Naive thymus-derived CD4-positive, alpha-beta T cell (primary cell): ENCODE measurements at regions not wholly inside any gene's neighbourhood (a gene's known extent, or its start where the extent isn't known, plus 50 kb on each side); places are given as distances from the start of the nearest gene placed in this dataset.

ENCODE experiments used
- ATAC-seq: fragments of 150-1000 bp; cut with Tn5 transposase; 2 replicates; pipeline ENCODE4 v1.10.0; 2021; ENCODE audit warnings: mild to moderate bottlenecking, moderate library complexity
- CTCF ChIA-PET: fragments of 350-600 bp; sonication (Branson Sonifier 250); formaldehyde crosslinking; loops from one replicate; lab custom pipeline; 2021; ENCODE audit warnings: antibody characterized with exemption; lab: Charles Lee
- POLR2A ChIA-PET: fragments of 350-600 bp; sonication (Branson Sonifier 250); formaldehyde crosslinking; loops from one replicate; lab custom pipeline; 2021; ENCODE audit warnings: antibody characterized with exemption, inconsistent platforms; lab: Charles Lee
- DNase-seq, 9 donors: peaks; one replicate each; pipeline versions ENCODE4 v3.0.0 to v3.0.0-alpha.2; 2020 to 2022; ENCODE audit warnings: mixed read lengths in 1 of 9
- H3K27ac ChIP-seq: one replicate; pipeline ENCODE4 v1.7.0; 2013; ENCODE audit warnings: mild to moderate bottlenecking, low read depth, low read length, moderate library complexity
- H3K27me3 ChIP-seq, 2 donors: one replicate each; pipeline ENCODE4 v1.7.0; 2013; ENCODE audit warnings: low read length in 2 of 2, mild to moderate bottlenecking in 2 of 2, moderate library complexity in 2 of 2; ENCODE audit not compliant: control insufficient read depth in 2 of 2, insufficient read depth in 2 of 2
- H3K36me3 ChIP-seq, 3 experiments: 1 replicate in 2 of 3; 2 replicates in 1 of 3; pipeline ENCODE4 v1.7.0; 2013; ENCODE audit warnings: low read length in 3 of 3, mild to moderate bottlenecking in 3 of 3, moderate library complexity in 1 of 3; ENCODE audit not compliant: insufficient read depth in 3 of 3, control insufficient read depth in 2 of 3
- H3K4me1 ChIP-seq, 2 donors: one replicate each; pipeline ENCODE4 v1.7.0; 2013; ENCODE audit warnings: low read length in 2 of 2, mild to moderate bottlenecking in 2 of 2, moderate library complexity in 1 of 2; ENCODE audit not compliant: control insufficient read depth in 2 of 2, insufficient read depth in 2 of 2
- H3K4me3 ChIP-seq: 2 replicates; pipeline ENCODE4 v1.7.0; 2013; ENCODE audit warnings: mild to moderate bottlenecking, low read length
- H3K9me3 ChIP-seq, 3 experiments: 1 replicate in 2 of 3; 2 replicates in 1 of 3; pipeline ENCODE4 v1.7.0; 2013; ENCODE audit warnings: low read length in 3 of 3; ENCODE audit not compliant: control insufficient read depth in 2 of 3
- H3K27ac Mint-ChIP-seq, 9 donors: one replicate each; pipeline ENCODE4 v1.8.0; 2020 to 2022; ENCODE audit warnings: mixed read lengths in 9 of 9, mild to moderate bottlenecking in 8 of 9, moderate library complexity in 5 of 9, inconsistent platforms in 2 of 9
- H3K27me3 Mint-ChIP-seq, 5 donors: one replicate each; pipeline ENCODE4 v1.8.0; 2021 to 2022; ENCODE audit warnings: mixed read lengths in 5 of 5, mild to moderate bottlenecking in 1 of 5
- H3K36me3 Mint-ChIP-seq, 5 donors: one replicate each; pipeline ENCODE4 v1.8.0; 2020 to 2022; ENCODE audit warnings: mixed read lengths in 5 of 5, mild to moderate bottlenecking in 3 of 5, inconsistent platforms in 1 of 5
- H3K4me1 Mint-ChIP-seq, 7 donors: one replicate each; pipeline ENCODE4 v1.8.0; 2020 to 2022; ENCODE audit warnings: mixed read lengths in 7 of 7, mild to moderate bottlenecking in 3 of 7, inconsistent platforms in 1 of 7
- H3K4me3 Mint-ChIP-seq, 10 donors: one replicate each; pipeline ENCODE4 v1.8.0; 2020 to 2022; ENCODE audit warnings: mild to moderate bottlenecking in 10 of 10, mixed read lengths in 10 of 10, moderate library complexity in 6 of 10, inconsistent platforms in 2 of 10
- H3K9me3 Mint-ChIP-seq, 11 donors: one replicate each; pipeline ENCODE4 v1.8.0; 2020 to 2022; ENCODE audit warnings: mixed read lengths in 11 of 11, mild to moderate bottlenecking in 4 of 11, inconsistent platforms in 1 of 11, moderate library complexity in 1 of 11
- intact Hi-C, 2 donors: fragments of 100-400 bp; cut with micrococcal nuclease; formaldehyde crosslinking; loops; one replicate each; pipeline ENCODE4 v1.15.1; 2023

GRCh38 chr5:174217527-174217926 lies 172.0 kb downstream of the NSG2 start:
- Histone ChIP-seq H3K4me1 (no peaks in the 10 kb centered on the region), H3K9me3 (no peaks in the 10 kb centered on the region), H3K27me3 (no peaks in the 10 kb centered on the region), H3K27ac (no peak overlapping the region), H3K4me3 (no peak overlapping the region), H3K36me3 (no peaks in the 10 kb centered on the region)
- intact Hi-C loops = no loop called here
- H3K9me3 Mint-ChIP-seq = peaks cover 0 to 8% (median 0%) of the 10 kb centered on the region in 11 donors
- no peak overlapping the region for H3K4me3 Mint-ChIP-seq
- no peak overlapping the region for H3K27ac Mint-ChIP-seq
- peaks cover 0 to 19% (median 4%) of the 10 kb centered on the region in 5 donors for H3K27me3 Mint-ChIP-seq
- CTCF ChIA-PET = no interaction called here
- H3K36me3 Mint-ChIP-seq = peaks cover 0 to 3% (median 0%) of the 10 kb centered on the region in 5 donors
- no peak for ATAC-seq
- no peak for DNase-seq
- no peaks in the 10 kb centered on the region for H3K4me1 Mint-ChIP-seq
- POLR2A ChIA-PET = no interaction called here

- Mint-ChIP-seq H3K9me3 (peaks cover 0 to 8% (median 0%) of the 10 kb centered on the region in 11 donors), H3K27me3 (peaks cover 0 to 19% (median 4%) of the 10 kb centered on the region in 5 donors), H3K4me1 (no peaks in the 10 kb centered on the region), H3K36me3 (peaks cover 0 to 3% (median 0%) of the 10 kb centered on the region in 5 donors), H3K4me3 (no peak overlapping the region), H3K27ac (no peak overlapping the region)
- CTCF ChIA-PET = no interaction called here
- DNase-seq (no peak), ATAC-seq (no peak)
- Histone ChIP-seq H3K27ac (no peak overlapping the region), H3K36me3 (no peaks in the 10 kb centered on the region), H3K27me3 (no peaks in the 10 kb centered on the region), H3K4me1 (no peaks in the 10 kb centered on the region), H3K9me3 (no peaks in the 10 kb centered on the region), H3K4me3 (no peak overlapping the region)
- POLR2A ChIA-PET = no interaction called here
- intact Hi-C loops = no loop called here
Observed at GRCh38 chr5:174218162-174218561, 172.7 kb downstream of the NSG2 start.

GRCh38 chr5:174220417-174220816 lies 174.9 kb downstream of the NSG2 start:
- H3K4me1 ChIP-seq = no peaks in the 10 kb centered on the region
- Mint-ChIP-seq H3K27ac (no peak overlapping the region), H3K36me3 (peaks cover 0 to 3% (median 0%) of the 10 kb centered on the region in 5 donors), H3K9me3 (peaks cover 0 to 8% (median 0%) of the 10 kb centered on the region in 11 donors), H3K4me1 (no peaks in the 10 kb centered on the region), H3K27me3 (peaks cover 0 to 19% (median 9%) of the 10 kb centered on the region in 5 donors), H3K4me3 (no peak overlapping the region)
- no peaks in the 10 kb centered on the region for H3K9me3 ChIP-seq
- no peak for DNase-seq
- no peak for ATAC-seq
- H3K27me3 ChIP-seq = no peaks in the 10 kb centered on the region
- intact Hi-C loops = no loop called here
- no peaks in the 10 kb centered on the region for H3K36me3 ChIP-seq
- H3K27ac ChIP-seq = no peak overlapping the region
- POLR2A ChIA-PET = no interaction called here
- H3K4me3 ChIP-seq = no peak overlapping the region
- CTCF ChIA-PET = no interaction called here

DNA sequence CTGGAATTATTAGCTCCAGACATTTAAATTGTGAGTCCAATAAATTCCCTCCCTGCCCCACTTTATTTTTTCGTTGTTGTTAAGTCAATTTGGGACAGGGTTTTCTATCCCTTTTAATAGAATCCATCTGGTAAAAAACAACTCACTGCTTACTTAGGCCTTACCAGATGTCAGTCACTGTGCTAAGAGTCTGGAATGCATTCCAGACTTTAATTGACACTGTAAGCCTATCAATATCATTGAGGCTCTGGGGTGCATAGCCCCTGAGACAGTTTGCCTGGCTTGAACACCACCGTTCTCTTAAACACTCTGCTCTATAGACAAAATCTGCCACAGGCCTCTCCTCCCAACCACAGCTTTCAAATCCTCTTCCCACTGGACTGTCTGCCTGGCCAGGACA lies 175.9 kb downstream of the NSG2 start:
- Mint-ChIP-seq H3K4me1 (no peaks in the 10 kb centered on the region), H3K4me3 (no peak overlapping the region), H3K36me3 (peaks cover 0 to 3% (median 0%) of the 10 kb centered on the region in 5 donors), H3K27me3 (peaks cover 0 to 23% (median 4%) of the 10 kb centered on the region in 5 donors), H3K27ac (no peak overlapping the region), H3K9me3 (peaks cover 0 to 8% (median 0%) of the 10 kb centered on the region in 11 donors)
- Histone ChIP-seq H3K27me3 (no peaks in the 10 kb centered on the region), H3K9me3 (no peaks in the 10 kb centered on the region), H3K27ac (no peak overlapping the region), H3K4me1 (no peaks in the 10 kb centered on the region), H3K36me3 (no peaks in the 10 kb centered on the region), H3K4me3 (no peak overlapping the region)
- ATAC-seq (no peak), DNase-seq (no peak)
- ChIA-PET CTCF (no interaction called here), POLR2A (no interaction called here)
- intact Hi-C loops = no loop called here

- no peak overlapping the region for H3K4me3 ChIP-seq
- ATAC-seq (no peak), DNase-seq (no peak)
- Mint-ChIP-seq H3K27ac (no peak overlapping the region), H3K9me3 (peaks cover 0 to 8% (median 0%) of the 10 kb centered on the region in 11 donors), H3K4me1 (no peaks in the 10 kb centered on the region), H3K36me3 (peaks cover 0 to 3% (median 0%) of the 10 kb centered on the region in 5 donors), H3K27me3 (peaks cover 0 to 23% (median 5%) of the 10 kb centered on the region in 5 donors), H3K4me3 (no peak overlapping the region)
- no peak overlapping the region for H3K27ac ChIP-seq
- H3K36me3 ChIP-seq = no peaks in the 10 kb centered on the region
- intact Hi-C loops = no loop called here
- ChIA-PET CTCF (no interaction called here), POLR2A (no interaction called here)
- H3K9me3 ChIP-seq = no peaks in the 10 kb centered on the region
- H3K4me1 ChIP-seq = no peaks in the 10 kb centered on the region
- no peaks in the 10 kb centered on the region for H3K27me3 ChIP-seq
Observed at GRCh38 chr5:174221946-174222345, 176.4 kb downstream of the NSG2 start.

DNA sequence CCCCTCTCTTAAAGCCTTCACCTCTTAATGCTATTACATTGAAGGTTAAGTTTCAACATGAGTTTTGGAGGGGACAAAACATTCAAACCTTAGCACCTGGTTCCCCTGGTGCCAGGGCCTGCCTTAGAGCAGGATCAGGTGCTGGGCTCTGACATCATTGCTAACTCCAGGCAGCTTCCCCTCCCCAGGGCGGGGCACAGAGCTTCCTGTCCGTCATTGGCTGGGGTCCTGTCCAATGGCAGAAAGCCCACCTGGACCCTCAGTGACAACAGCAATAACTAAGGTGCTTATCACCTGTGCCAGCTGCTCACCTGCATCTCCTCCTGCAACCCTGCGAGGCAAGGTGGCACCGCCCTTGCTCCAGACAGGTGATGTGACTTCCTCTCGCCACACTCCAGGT lies 177.4 kb downstream of the NSG2 start:
- Histone ChIP-seq H3K4me1 (no peaks in the 10 kb centered on the region), H3K4me3 (no peak overlapping the region), H3K36me3 (no peaks in the 10 kb centered on the region), H3K27ac (no peak overlapping the region), H3K9me3 (no peaks in the 10 kb centered on the region), H3K27me3 (no peaks in the 10 kb centered on the region)
- no peak overlapping the region for H3K4me3 Mint-ChIP-seq
- H3K4me1 Mint-ChIP-seq = no peaks in the 10 kb centered on the region
- H3K9me3 Mint-ChIP-seq = peaks cover 0 to 3% (median 0%) of the 10 kb centered on the region in 11 donors
- DNase-seq (no peak), ATAC-seq (no peak)
- H3K27ac Mint-ChIP-seq = no peak overlapping the region
- peaks cover 0 to 3% (median 0%) of the 10 kb centered on the region in 5 donors for H3K36me3 Mint-ChIP-seq
- ChIA-PET CTCF (no interaction called here), POLR2A (no interaction called here)
- intact Hi-C loops = no loop called here
- H3K27me3 Mint-ChIP-seq = peaks cover 0 to 23% (median 9%) of the 10 kb centered on the region in 5 donors

- POLR2A ChIA-PET = no interaction called here
- peaks cover 0 to 3% (median 0%) of the 10 kb centered on the region in 5 donors for H3K36me3 Mint-ChIP-seq
- peaks cover 0 to 3% (median 0%) of the 10 kb centered on the region in 11 donors for H3K9me3 Mint-ChIP-seq
- no peaks in the 10 kb centered on the region for H3K36me3 ChIP-seq
- intact Hi-C loops = no loop called here
- no peak overlapping the region for H3K27ac Mint-ChIP-seq
- H3K4me3 Mint-ChIP-seq = no peak overlapping the region
- no peak overlapping the region for H3K27ac ChIP-seq
- H3K9me3 ChIP-seq = no peaks in the 10 kb centered on the region
- peaks cover 0 to 23% (median 9%) of the 10 kb centered on the region in 5 donors for H3K27me3 Mint-ChIP-seq
- H3K4me1 ChIP-seq = no peaks in the 10 kb centered on the region
- H3K4me3 ChIP-seq = no peak overlapping the region
- H3K27me3 ChIP-seq = no peaks in the 10 kb centered on the region
- DNase-seq = no peak
- no peak for ATAC-seq
- CTCF ChIA-PET = no interaction called here
- H3K4me1 Mint-ChIP-seq = no peaks in the 10 kb centered on the region
Observed at GRCh38 chr5:174223355-174223754, 177.8 kb downstream of the NSG2 start.
